ENCODE measurements at regions not wholly inside any gene's neighbourhood (a gene's known extent, or its start where the extent isn't known, plus 50 kb on each side); places are given as distances from the start of the nearest gene placed in this dataset.

- no peak for TF ChIP-seq CTCF (IDR thresholded peaks at IDR 0.05; ENCODE audit: poor library complexity, severe bottlenecking)
- H3K27me3 ChIP-seq (ENCODE audit: insufficient read depth, poor library complexity, severe bottlenecking) = no peaks in the 10 kb centered on the region
- no peaks in the 10 kb centered on the region for H3K36me3 ChIP-seq (ENCODE audit: low read depth)
- no peaks in the 10 kb centered on the region for H3K9me3 ChIP-seq (ENCODE audit: severe bottlenecking)
- DNase-seq (ENCODE audit: low spot score) = no peak
- H3K4me3 ChIP-seq (ENCODE audit: severe bottlenecking) = no peak overlapping the region
- no peaks in the 10 kb centered on the region for H3K4me1 ChIP-seq (ENCODE audit: insufficient read depth, poor library complexity, severe bottlenecking)
- no peak for ATAC-seq (ENCODE audit: low read depth)
- H3K27ac ChIP-seq (ENCODE audit: poor library complexity, severe bottlenecking) = no peak overlapping the region
Measured at GRCh38 chr4:162272215-162272614, 108.4 kb upstream of the FSTL5 start.

DNA sequence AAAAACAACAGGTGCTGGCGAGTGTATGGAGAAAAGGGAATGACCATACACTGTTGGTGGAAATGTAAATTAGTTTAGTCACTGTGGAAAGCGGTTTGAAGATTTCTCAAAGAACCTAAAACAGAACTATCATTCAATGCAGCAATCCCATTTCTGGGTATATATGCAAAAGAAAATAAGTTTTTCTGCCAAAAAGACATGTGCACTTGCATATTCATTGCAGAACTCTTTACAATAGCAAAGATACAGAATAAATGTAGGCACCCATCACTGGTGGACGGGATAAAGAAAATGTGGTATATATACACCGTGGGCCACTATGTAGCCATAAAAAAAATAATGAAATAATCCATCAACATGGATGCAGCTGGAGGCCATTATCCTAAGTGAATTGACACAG, 105.1 kb upstream of the FSTL5 start:
- no peaks in the 10 kb centered on the region for H3K9me3 ChIP-seq (ENCODE audit: severe bottlenecking)
- DNase-seq (ENCODE audit: low spot score) (no peak), ATAC-seq (ENCODE audit: low read depth) (no peak)
- H3K27ac ChIP-seq (ENCODE audit: poor library complexity, severe bottlenecking) = no peak overlapping the region
- H3K4me1 ChIP-seq (ENCODE audit: insufficient read depth, poor library complexity, severe bottlenecking) = no peaks in the 10 kb centered on the region
- H3K27me3 ChIP-seq (ENCODE audit: insufficient read depth, poor library complexity, severe bottlenecking) = no peaks in the 10 kb centered on the region
- TF ChIP-seq CTCF (IDR thresholded peaks at IDR 0.05; ENCODE audit: poor library complexity, severe bottlenecking) = no peak
- no peak overlapping the region for H3K4me3 ChIP-seq (ENCODE audit: severe bottlenecking)
- H3K36me3 ChIP-seq (ENCODE audit: low read depth) = no peaks in the 10 kb centered on the region

DNA sequence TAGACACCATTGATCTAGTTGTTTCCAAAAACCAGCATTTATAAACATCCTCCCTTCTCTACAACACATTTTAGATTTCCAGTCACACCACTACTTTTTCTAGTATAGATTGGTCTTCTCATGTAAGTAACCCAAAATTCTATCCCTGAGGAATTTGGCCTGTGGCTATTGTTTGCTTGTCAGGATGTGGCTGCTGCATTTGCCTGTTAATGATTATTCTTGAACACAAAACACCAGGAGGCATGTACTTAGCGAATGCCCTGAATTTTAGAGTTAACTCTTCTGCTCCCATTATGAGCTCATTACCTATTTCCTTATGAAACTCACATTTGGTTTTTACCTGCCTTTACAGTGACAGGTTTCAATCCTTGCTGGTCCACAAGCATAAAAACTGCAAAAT, 102.0 kb upstream of the FSTL5 start:
- DNase-seq (ENCODE audit: low spot score) (no peak), ATAC-seq (ENCODE audit: low read depth) (no peak)
- no peaks in the 10 kb centered on the region for H3K27me3 ChIP-seq (ENCODE audit: insufficient read depth, poor library complexity, severe bottlenecking)
- no peak overlapping the region for H3K27ac ChIP-seq (ENCODE audit: poor library complexity, severe bottlenecking)
- no peak for TF ChIP-seq CTCF (IDR thresholded peaks at IDR 0.05; ENCODE audit: poor library complexity, severe bottlenecking)
- no peaks in the 10 kb centered on the region for H3K4me1 ChIP-seq (ENCODE audit: insufficient read depth, poor library complexity, severe bottlenecking)
- no peaks in the 10 kb centered on the region for H3K9me3 ChIP-seq (ENCODE audit: severe bottlenecking)
- H3K4me3 ChIP-seq (ENCODE audit: severe bottlenecking) = no peak overlapping the region
- H3K36me3 ChIP-seq (ENCODE audit: low read depth) = no peaks in the 10 kb centered on the region

DNA sequence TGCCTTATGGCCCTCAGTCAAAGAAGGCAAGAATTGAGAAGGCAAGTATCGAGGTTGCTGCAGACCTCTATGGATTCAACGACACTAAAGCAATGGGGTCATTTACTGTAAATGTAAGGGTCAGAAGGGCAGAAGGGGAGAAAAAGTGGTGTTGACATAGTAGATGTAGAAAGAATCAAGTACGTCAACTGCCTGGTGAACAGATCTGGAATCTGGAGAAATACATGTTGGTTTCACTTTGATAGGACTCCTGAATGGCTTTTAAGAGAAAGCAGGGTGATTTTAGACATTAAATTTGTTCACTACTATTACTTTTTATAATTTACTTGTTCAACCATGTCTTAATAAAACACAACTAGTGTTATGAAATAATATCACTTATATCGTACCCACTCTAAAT, 81.3 kb upstream of the FSTL5 start:
- no peaks in the 10 kb centered on the region for H3K27me3 ChIP-seq (ENCODE audit: insufficient read depth, poor library complexity, severe bottlenecking)
- no peaks in the 10 kb centered on the region for H3K4me1 ChIP-seq (ENCODE audit: insufficient read depth, poor library complexity, severe bottlenecking)
- ATAC-seq (ENCODE audit: low read depth) (no peak), DNase-seq (ENCODE audit: low spot score) (no peak)
- H3K9me3 ChIP-seq (ENCODE audit: severe bottlenecking) = no peaks in the 10 kb centered on the region
- TF ChIP-seq CTCF (IDR thresholded peaks at IDR 0.05; ENCODE audit: poor library complexity, severe bottlenecking) = no peak
- no peak overlapping the region for H3K27ac ChIP-seq (ENCODE audit: poor library complexity, severe bottlenecking)
- no peaks in the 10 kb centered on the region for H3K36me3 ChIP-seq (ENCODE audit: low read depth)
- no peak overlapping the region for H3K4me3 ChIP-seq (ENCODE audit: severe bottlenecking)

DNA sequence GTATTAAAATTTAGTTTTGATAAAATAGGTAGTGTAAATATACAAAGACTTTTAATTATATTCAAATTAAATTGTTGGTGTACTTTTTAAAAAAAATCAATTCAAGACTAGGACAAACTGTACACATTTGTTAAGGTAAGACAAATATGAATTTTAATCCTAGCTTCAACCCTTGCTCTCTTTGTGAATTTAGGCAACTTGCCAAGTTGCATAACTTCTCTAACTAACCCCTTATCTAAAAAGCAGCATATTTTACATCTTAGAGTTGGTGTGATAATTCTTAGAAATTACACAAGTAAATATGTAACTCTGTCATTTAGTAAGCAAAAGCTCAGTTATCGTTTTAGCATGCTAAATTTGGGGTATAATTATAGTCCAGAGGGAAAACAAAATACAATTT, 78.1 kb upstream of the FSTL5 start:
- no peak for TF ChIP-seq CTCF (IDR thresholded peaks at IDR 0.05; ENCODE audit: poor library complexity, severe bottlenecking)
- Histone ChIP-seq H3K27ac (ENCODE audit: poor library complexity, severe bottlenecking) (no peak overlapping the region), H3K27me3 (ENCODE audit: insufficient read depth, poor library complexity, severe bottlenecking) (no peaks in the 10 kb centered on the region), H3K9me3 (ENCODE audit: severe bottlenecking) (no peaks in the 10 kb centered on the region), H3K36me3 (ENCODE audit: low read depth) (no peaks in the 10 kb centered on the region), H3K4me1 (ENCODE audit: insufficient read depth, poor library complexity, severe bottlenecking) (no peaks in the 10 kb centered on the region), H3K4me3 (ENCODE audit: severe bottlenecking) (no peak overlapping the region)
- DNase-seq (ENCODE audit: low spot score) (no peak), ATAC-seq (ENCODE audit: low read depth) (no peak)

Data from RWPE2 (cell line).